Esophagus squamous epithelium (tissue), 4 donors: ENCODE measurements at regions not wholly inside any gene's neighbourhood (a gene's known extent, or its start where the extent isn't known, plus 50 kb on each side); places are given as distances from the start of the nearest gene placed in this dataset.

Source experiments
- CTCF ChIP-seq, 6 experiments: fragments of 450-650 bp in 4 of 6; fragments of 200-600 bp in 2 of 6; sonication (generic) in 2 of 6; IDR thresholded peaks; one replicate each; pipeline ENCODE4 v1.5.1; 2016 to 2019; ENCODE audit warnings: antibody characterized with exemption in 6 of 6, mild to moderate bottlenecking in 4 of 6, moderate library complexity in 4 of 6
- POLR2A ChIP-seq, 4 donors: fragments of 450-650 bp; IDR thresholded peaks; one replicate each; pipeline ENCODE4 v1.6.1; 2017; ENCODE audit warnings: antibody characterized with exemption in 4 of 4, mild to moderate bottlenecking in 4 of 4, moderate library complexity in 3 of 4

GRCh38 chr13:44818428-44818827 lies 170.8 kb downstream of the NUFIP1 start:
- TF ChIP-seq CTCF (IDR thresholded peaks at IDR 0.05) (peak in 1 of 6 experiments; percentile 41), POLR2A (IDR thresholded peaks at IDR 0.05) (no peak)
